ENCODE measurements at regions not wholly inside any gene's neighbourhood (a gene's known extent, or its start where the extent isn't known, plus 50 kb on each side); places are given as distances from the start of the nearest gene placed in this dataset.

GRCh38 chr16:65463652-65464260 lies 341.9 kb upstream of the CDH11 start:
- ChIA-PET CTCF (ENCODE audit: low intra/inter-chr PET ratio, low total read pairs) (no interaction called here), POLR2A (no interaction called here)
- H3K9ac ChIP-seq (ENCODE audit: insufficient read depth, low read depth, low read length) = no peak overlapping the region
- in situ Hi-C loops (cut with HindIII; ENCODE audit: extremely low pct_ligation_motif_present, low pct_unique_long_range_greater_than_20kb) (no loop called here), intact Hi-C loops (cut with micrococcal nuclease; ENCODE audit: unreplicated experiment) (no loop called here)
- DNase-seq (ENCODE audit: low spot score) (no peak), FAIRE-seq (no peak), ATAC-seq (no peak)
- no peaks in the 10 kb centered on the region for H3K36me3 ChIP-seq (replicated peaks in 1 of 2; ENCODE audit: control insufficient read depth in 1 of 2, insufficient read depth in 2 of 2, low read length in 2 of 2)
- no peak overlapping the region for H3K4me2 ChIP-seq (ENCODE audit: low read depth, low read length)
- no peaks in the 10 kb centered on the region for H3K79me2 ChIP-seq (ENCODE audit: insufficient read depth, low read length)
- no peak overlapping the region for H2AFZ ChIP-seq (ENCODE audit: low read length)
- WGBS (ENCODE audit: low lambda C conversion rate) = 5% methylated on average over 3 of the region's 3 CpGs
- no TSS peak for BruUV-seq (replicated peaks)
- H3K4me3 ChIP-seq (replicated peaks in 1 of 3; ENCODE audit: insufficient read depth in 1 of 3, low read depth in 2 of 3, low read length in 3 of 3) = no peak overlapping the region
- no peaks in the 10 kb centered on the region for H3K4me1 ChIP-seq (ENCODE audit: insufficient read depth, low read length)
- H3K27ac ChIP-seq (ENCODE audit: extremely low read length, insufficient read depth, low read length) = no peak overlapping the region
- H3K27me3 ChIP-seq (ENCODE audit: control insufficient read depth in 1 of 2, insufficient read depth in 2 of 2, low read length in 2 of 2) = no peaks in the 10 kb centered on the region
- H3K9me3 ChIP-seq (ENCODE audit: low read length) = no peaks in the 10 kb centered on the region
- no peak for TF ChIP-seq ZNF143 (CRISPR knock-in tag; IDR thresholded peaks at IDR 0.05)
- H4K20me1 ChIP-seq (ENCODE audit: insufficient read depth, low read length) = no peaks in the 10 kb centered on the region

GRCh38 chr16:65457084-65457483 lies 335.2 kb upstream of the CDH11 start:
- no peak for TF ChIP-seq PRDM4 (CRISPR knock-in tag; IDR thresholded peaks at IDR 0.05; ENCODE audit: borderline replicate concordance)
- TF ChIP-seq PHF5A (CRISPR knock-in tag; IDR thresholded peaks at IDR 0.05; ENCODE audit: low read depth, unreplicated experiment) = no peak
- TF ChIP-seq ZFP36L2 (CRISPR knock-in tag; IDR thresholded peaks at IDR 0.05) = no peak
- no peak for TF ChIP-seq ATF4 (CRISPR knock-in tag; IDR thresholded peaks at IDR 0.05)
- no peak for TF ChIP-seq E2F2 (CRISPR knock-in tag; IDR thresholded peaks at IDR 0.05; ENCODE audit: borderline replicate concordance)
- TF ChIP-seq TBX3 (IDR thresholded peaks at IDR 0.05; ENCODE audit: borderline replicate concordance) = no peak
- TF ChIP-seq ZNF20 (CRISPR knock-in tag; IDR thresholded peaks at IDR 0.05) = no peak
- TF ChIP-seq SMC3 (IDR thresholded peaks at IDR 0.05; ENCODE audit: low read length) = no peak
- TF ChIP-seq ZNF292 (CRISPR knock-in tag; IDR thresholded peaks at IDR 0.05; ENCODE audit: borderline replicate concordance, low read depth) = no peak
- TF ChIP-seq ARNT2 (CRISPR knock-in tag; IDR thresholded peaks at IDR 0.05; ENCODE audit: low read depth) = no peak
- TF ChIP-seq MAFK (conservative IDR thresholded peaks at IDR 0.05 in 1 of 2, IDR thresholded peaks at IDR 0.05 in 1 of 2; ENCODE audit: low read length in 2 of 2) = peak; percentile 82 to 89
- TF ChIP-seq MAFF (IDR thresholded peaks at IDR 0.05; ENCODE audit: low read depth, low read length) = peak; percentile 86
- TF ChIP-seq JARID2 (CRISPR knock-in tag; IDR thresholded peaks at IDR 0.05; ENCODE audit: insufficient replicate concordance) = no peak
- CTCF ChIA-PET (ENCODE audit: low intra/inter-chr PET ratio, low total read pairs) = no interaction called here
- Histone ChIP-seq H3K27ac (ENCODE audit: extremely low read length, insufficient read depth, low read length) (no peak overlapping the region), H3K4me2 (ENCODE audit: low read depth, low read length) (no peak overlapping the region), H3K36me3 (replicated peaks in 1 of 2; ENCODE audit: control insufficient read depth in 1 of 2, insufficient read depth in 2 of 2, low read length in 2 of 2) (no peaks in the 10 kb centered on the region), H3K79me2 (ENCODE audit: insufficient read depth, low read length) (no peaks in the 10 kb centered on the region), H3K4me1 (ENCODE audit: insufficient read depth, low read length) (no peaks in the 10 kb centered on the region), H4K20me1 (ENCODE audit: insufficient read depth, low read length) (no peaks in the 10 kb centered on the region), H3K9ac (ENCODE audit: insufficient read depth, low read depth, low read length) (no peak overlapping the region), H2AFZ (ENCODE audit: low read length) (no peak overlapping the region), H3K9me3 (ENCODE audit: low read length) (no peaks in the 10 kb centered on the region), H3K4me3 (replicated peaks in 1 of 3; ENCODE audit: insufficient read depth in 1 of 3, low read depth in 2 of 3, low read length in 3 of 3) (no peak overlapping the region), H3K27me3 (ENCODE audit: control insufficient read depth in 1 of 2, insufficient read depth in 2 of 2, low read length in 2 of 2) (no peaks in the 10 kb centered on the region)
- no peak for ATAC-seq
- POLR2A ChIA-PET = no interaction called here
- DNase-seq (ENCODE audit: low spot score) = no peak
- in situ Hi-C loops (cut with HindIII; ENCODE audit: extremely low pct_ligation_motif_present, low pct_unique_long_range_greater_than_20kb) = no loop called here
- intact Hi-C loops (cut with micrococcal nuclease; ENCODE audit: unreplicated experiment) = no loop called here
- BruUV-seq (replicated peaks) = no TSS peak
- under 1% methylated on average over 2 of the region's 2 CpGs for WGBS (ENCODE audit: low lambda C conversion rate)
- no peak for FAIRE-seq
